Gastrocnemius medialis (tissue), 4 donors: ENCODE measurements at regions not wholly inside any gene's neighbourhood (a gene's known extent, or its start where the extent isn't known, plus 50 kb on each side); places are given as distances from the start of the nearest gene placed in this dataset.

Source experiments
- ATAC-seq, 2 donors: fragments of 150-250 bp; one replicate each; pipeline ENCODE4 v1.9.1; 2016
- DNase-seq, 2 donors: peaks; one replicate each; pipeline ENCODE4 v3.0.0-alpha.2; 2019
- H3K27ac ChIP-seq, 4 donors: fragments of 200-600 bp; sonication (generic); 1 replicate in 1 of 4; 2 replicates in 3 of 4; pipeline ENCODE4 v1.5.1; 2016 to 2018; ENCODE audit warnings: mild to moderate bottlenecking in 2 of 4, moderate library complexity in 1 of 4
- H3K27me3 ChIP-seq, 3 donors: fragments of 200-600 bp; sonication (generic) in 2 of 3; 1 replicate in 1 of 3; 2 replicates in 2 of 3; pipeline versions ENCODE4 v1.5.1 to v1.6.0; 2016 to 2019; ENCODE audit warnings: mild to moderate bottlenecking in 1 of 3, moderate library complexity in 1 of 3
- H3K36me3 ChIP-seq, 2 donors: fragments of 200-600 bp; sonication (generic) in 1 of 2; one replicate each; pipeline ENCODE4 v1.5.1; 2017 to 2018
- H3K4me1 ChIP-seq, 2 donors: fragments of 200-600 bp; sonication (generic) in 1 of 2; one replicate each; pipeline ENCODE4 v1.5.1; 2016 to 2017; ENCODE audit warnings: mild to moderate bottlenecking in 2 of 2
- H3K4me3 ChIP-seq, 4 donors: fragments of 200-600 bp; sonication (generic) in 3 of 4; 1 replicate in 1 of 4; 2 replicates in 3 of 4; pipeline ENCODE4 v1.5.1; 2016 to 2019; ENCODE audit warnings: mild to moderate bottlenecking in 2 of 4
- H3K9me3 ChIP-seq, 3 donors: fragments of 200-600 bp; sonication (generic) in 2 of 3; 1 replicate in 1 of 3; 2 replicates in 2 of 3; pipeline ENCODE4 v1.5.1; 2016 to 2019
- CTCF ChIP-seq, 5 experiments: fragments of 450-650 bp in 3 of 5; fragments of 200-600 bp in 2 of 5; sonication (generic) in 2 of 5; IDR thresholded peaks in 4 of 5; conservative IDR thresholded peaks in 1 of 5; 1 replicate in 4 of 5; 2 replicates in 1 of 5; pipeline ENCODE4 v1.5.1; 2016 to 2019; ENCODE audit warnings: antibody characterized with exemption in 5 of 5, mild to moderate bottlenecking in 3 of 5, moderate library complexity in 3 of 5
- POLR2A ChIP-seq, 2 donors: fragments of 450-650 bp; IDR thresholded peaks; one replicate each; pipeline ENCODE4 v1.6.1; 2017; ENCODE audit warnings: antibody characterized with exemption in 2 of 2, mild to moderate bottlenecking in 2 of 2, moderate library complexity in 2 of 2
- in situ Hi-C, 4 donors: fragments of 200-750 bp; cut with MboI; loops; one replicate each; pipeline versions ENCODE4 v1.15.0 to v1.8.0; 2017; ENCODE audit warnings: low sequenced_read_pairs in 4 of 4
- intact Hi-C: fragments of 100-400 bp; cut with DNase I; formaldehyde crosslinking; loops from one replicate; pipeline ENCODE4 v1.15.1; 2023; ENCODE audit warnings: low total_unique reads

DNA sequence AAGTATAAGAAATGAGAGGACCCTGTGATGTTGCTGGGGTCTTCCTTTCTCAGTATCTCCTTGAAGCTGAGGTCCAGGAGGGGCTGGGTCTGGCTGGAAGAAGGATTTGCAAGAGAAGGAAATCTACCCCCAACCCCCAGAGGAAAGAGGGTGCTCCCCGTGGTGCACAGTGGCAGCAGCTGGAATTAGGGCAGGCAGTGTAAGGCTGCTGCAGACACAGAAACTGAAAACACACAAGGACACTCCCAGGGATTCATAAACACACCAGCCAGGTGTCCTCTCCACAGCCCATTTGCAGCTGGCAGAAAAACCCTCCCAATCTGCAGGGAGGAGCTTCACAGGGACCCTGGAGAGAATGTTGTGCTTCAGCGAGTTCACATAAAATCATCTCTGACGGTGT lies 297.2 kb downstream of the CDH26 start:
- ATAC-seq: no peak

GRCh38 chr20:60255866-60256265 lies 297.6 kb downstream of the CDH26 start:
- Histone ChIP-seq H3K27me3 (no peaks in the 10 kb centered on the region), H3K4me3 (no peak overlapping the region), H3K27ac (no peak overlapping the region), H3K4me1 (no peaks in the 10 kb centered on the region), H3K9me3 (no peaks in the 10 kb centered on the region), H3K36me3 (no peaks in the 10 kb centered on the region)
- TF ChIP-seq POLR2A (IDR thresholded peaks at IDR 0.05): no peak
- TF ChIP-seq CTCF (IDR thresholded peaks at IDR 0.05 in 4 of 5, conservative IDR thresholded peaks at IDR 0.05 in 1 of 5): no peak
- no peak for ATAC-seq
- intact Hi-C loops (no loop called here), in situ Hi-C loops (loop anchor here in 1 of 4 donors (25.0 kb wide), 1 partner anchor 194 kb away; no protein-coding TSS in a partner anchor)
- DNase-seq: no peak

More for the DNA sequence above, 297.2 kb downstream of the CDH26 start:
- Histone ChIP-seq H3K27ac (no peak overlapping the region), H3K36me3 (no peaks in the 10 kb centered on the region), H3K27me3 (no peaks in the 10 kb centered on the region), H3K4me1 (no peaks in the 10 kb centered on the region), H3K4me3 (no peak overlapping the region), H3K9me3 (no peaks in the 10 kb centered on the region)
- intact Hi-C loops (no loop called here), in situ Hi-C loops (loop anchor here in 1 of 4 donors (25.0 kb wide), 1 partner anchor 193 kb away; no protein-coding TSS in a partner anchor)
- no peak for DNase-seq
- TF ChIP-seq CTCF (IDR thresholded peaks at IDR 0.05 in 4 of 5, conservative IDR thresholded peaks at IDR 0.05 in 1 of 5) (no peak), POLR2A (IDR thresholded peaks at IDR 0.05) (no peak)

DNA sequence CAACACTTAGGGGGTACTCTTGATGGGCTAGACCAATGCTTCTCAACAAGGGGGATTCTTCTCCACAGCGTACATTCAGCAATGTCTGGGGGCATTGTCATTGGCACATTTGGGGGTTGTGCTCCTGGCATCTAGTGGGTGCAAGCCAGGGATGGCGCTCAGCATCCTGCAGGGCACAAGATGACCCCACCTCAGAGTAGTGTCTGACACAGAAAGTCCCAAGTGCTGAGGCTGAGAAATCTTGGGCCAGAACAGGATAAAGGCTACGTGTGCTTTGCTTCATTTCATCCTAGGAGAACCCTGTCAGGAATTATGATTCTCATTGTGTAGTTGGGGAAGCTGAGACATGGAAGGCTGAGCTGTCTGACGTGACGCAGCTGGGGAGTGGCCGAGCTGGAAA lies 298.6 kb downstream of the CDH26 start:
- DNase-seq: no peak
- in situ Hi-C loops: loop anchor here in 1 of 4 donors (25.0 kb wide), 1 partner anchor 195 kb away; no protein-coding TSS in a partner anchor
- Histone ChIP-seq H3K36me3 (no peaks in the 10 kb centered on the region), H3K9me3 (no peaks in the 10 kb centered on the region), H3K27ac (no peak overlapping the region), H3K4me1 (no peaks in the 10 kb centered on the region), H3K4me3 (no peak overlapping the region), H3K27me3 (no peaks in the 10 kb centered on the region)
- no peak for TF ChIP-seq CTCF (IDR thresholded peaks at IDR 0.05 in 4 of 5, conservative IDR thresholded peaks at IDR 0.05 in 1 of 5)
- TF ChIP-seq POLR2A (IDR thresholded peaks at IDR 0.05): no peak
- intact Hi-C loops: no loop called here
- no peak for ATAC-seq

GRCh38 chr20:60257671-60258070 lies 299.4 kb downstream of the CDH26 start:
- no peak for DNase-seq
- ATAC-seq: no peak
- no peak for TF ChIP-seq POLR2A (IDR thresholded peaks at IDR 0.05)
- TF ChIP-seq CTCF (IDR thresholded peaks at IDR 0.05 in 4 of 5, conservative IDR thresholded peaks at IDR 0.05 in 1 of 5): no peak

More at GRCh38 chr20:60257671-60258070, 299.4 kb downstream of the CDH26 start:
- Histone ChIP-seq H3K4me1 (no peaks in the 10 kb centered on the region), H3K27ac (no peak overlapping the region), H3K4me3 (no peak overlapping the region), H3K9me3 (no peaks in the 10 kb centered on the region), H3K27me3 (no peaks in the 10 kb centered on the region), H3K36me3 (no peaks in the 10 kb centered on the region)
- in situ Hi-C loops: loop anchor here in 1 of 4 donors (25.0 kb wide), 1 partner anchor 195 kb away; no protein-coding TSS in a partner anchor
- intact Hi-C loops: no loop called here
